ENCODE measurements at regions not wholly inside any gene's neighbourhood (a gene's known extent, or its start where the extent isn't known, plus 50 kb on each side); places are given as distances from the start of the nearest gene placed in this dataset.
"Not testable (repeated sequence)": the region's sequence is repeated elsewhere in the genome, so short reads cannot be mapped to it uniquely, and the experiment has no call there.

DNA sequence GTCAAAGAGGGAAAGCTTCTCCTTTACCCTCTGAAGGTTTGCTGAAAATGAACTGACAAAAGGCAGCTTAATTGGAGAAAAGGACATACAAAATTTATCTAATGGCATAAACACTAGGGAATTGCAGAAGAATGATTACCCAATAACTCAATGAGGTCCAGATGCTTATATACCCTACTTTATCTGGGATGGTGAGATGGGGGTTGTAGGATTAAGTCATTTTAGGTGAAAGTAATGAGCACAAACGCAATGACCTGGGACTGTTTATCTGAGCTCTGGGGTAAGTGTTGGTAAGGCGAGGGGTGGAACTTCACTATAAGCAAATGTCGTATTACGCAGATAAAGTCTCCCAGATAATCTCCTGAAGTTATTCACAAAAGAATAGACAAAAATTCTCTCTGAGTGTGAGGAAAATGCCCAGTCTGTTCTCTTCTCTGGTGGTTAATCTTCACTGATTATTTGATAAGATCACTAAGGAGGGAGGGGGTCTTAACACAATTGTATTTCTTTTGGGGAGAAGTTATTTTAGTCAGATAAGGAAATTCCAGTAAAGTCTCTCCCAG lies 1067.8 kb downstream of the DNAJB9 start:
- DNase-seq (ENCODE audit: low read depth): no peak

- DNase-seq (ENCODE audit: low read depth): no peak
Measured at GRCh38 chr7:109638321-109638720, 1068.6 kb downstream of the DNAJB9 start.

- DNase-seq (ENCODE audit: low read depth): no peak
Measured at GRCh38 chr7:109639561-109639960, 1069.9 kb downstream of the DNAJB9 start.

DNA sequence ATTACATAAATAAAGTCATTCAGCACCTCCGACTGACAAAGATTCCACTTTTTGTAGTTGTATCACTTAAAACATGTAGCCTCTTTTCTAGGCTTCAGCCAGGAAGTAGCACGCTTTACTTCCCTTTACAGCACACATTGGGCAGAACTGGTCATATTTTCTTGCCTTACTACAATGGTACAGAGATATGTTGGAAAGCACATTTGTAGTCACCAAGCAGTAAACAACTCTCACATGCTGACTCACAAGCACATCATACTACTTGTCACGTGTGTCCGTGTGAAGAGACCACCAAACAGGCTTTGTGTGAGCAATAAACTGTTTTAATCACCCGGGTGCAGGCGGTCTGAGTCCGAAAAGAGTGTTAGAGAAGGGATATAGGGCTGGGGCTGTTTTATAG lies 1071.8 kb downstream of the DNAJB9 start:
- no peak for DNase-seq (ENCODE audit: low read depth)

GRCh38 chr7:109646124-109646523 lies 1076.5 kb downstream of the DNAJB9 start:
- DNase-seq (ENCODE audit: low read depth): no peak

DNA sequence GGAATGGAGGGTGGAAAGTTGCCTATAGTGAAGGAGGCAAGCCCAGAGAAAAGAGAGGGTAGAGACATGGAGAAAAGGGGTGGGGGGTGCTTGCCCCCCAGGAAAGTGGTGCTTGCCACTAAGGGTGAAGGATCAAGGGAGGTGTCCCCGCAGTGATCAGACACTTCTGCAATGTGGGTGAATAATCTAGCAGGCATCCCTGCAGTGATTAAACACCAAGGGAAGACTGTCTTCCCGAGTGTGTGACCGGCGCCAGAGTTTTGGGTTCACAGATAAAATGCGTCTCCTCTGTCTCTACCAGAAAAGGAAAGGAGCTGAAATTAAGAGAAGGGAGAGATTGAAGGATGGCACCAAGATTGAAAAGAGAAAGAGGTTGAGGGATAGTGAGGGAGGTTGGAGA lies 1076.9 kb downstream of the DNAJB9 start:
- not testable (repeated sequence) for DNase-seq (ENCODE audit: low read depth)

DNA sequence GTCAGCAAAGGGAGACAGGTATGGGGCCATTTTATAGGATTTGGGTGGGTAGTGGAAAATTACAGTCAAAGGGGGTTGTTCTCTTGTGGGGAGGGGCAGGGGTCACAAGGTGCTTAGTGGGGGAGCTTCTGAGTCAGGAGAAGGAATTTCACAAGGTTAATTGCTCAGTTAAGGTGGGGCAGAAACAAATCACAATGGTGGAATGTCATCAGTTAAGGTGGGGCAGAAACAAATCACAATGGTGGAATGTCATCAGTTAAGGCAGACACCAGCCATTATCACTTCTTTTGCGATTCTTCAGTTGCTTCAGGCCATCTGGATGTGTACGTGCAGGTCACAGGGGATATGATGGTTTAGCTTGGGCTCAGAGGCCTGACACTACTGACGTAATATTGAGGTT lies 1077.6 kb downstream of the DNAJB9 start:
- not testable (repeated sequence) for DNase-seq (ENCODE audit: low read depth)

- no peak for DNase-seq (ENCODE audit: low read depth)
Measured at GRCh38 chr7:109659261-109659660, 1089.6 kb downstream of the DNAJB9 start.

DNA sequence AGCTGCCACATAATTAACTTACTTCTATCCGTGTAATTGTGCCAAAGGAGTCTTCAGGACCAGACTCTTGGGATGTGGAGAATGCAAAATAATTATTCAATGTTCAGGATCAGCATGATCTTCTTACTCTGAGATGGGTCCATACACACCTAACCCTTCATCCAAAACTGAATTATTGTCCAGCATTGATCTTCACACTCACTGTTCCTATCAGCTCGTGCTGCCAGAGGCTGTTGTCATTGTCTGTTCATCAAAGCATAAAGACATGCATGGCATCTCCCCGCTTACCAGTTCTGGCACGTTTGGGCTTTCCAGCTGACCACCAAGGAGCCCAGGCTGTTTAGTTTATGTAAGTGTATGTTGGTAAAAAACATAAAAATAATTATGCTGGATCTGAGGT lies 1090.7 kb downstream of the DNAJB9 start:
- DNase-seq (ENCODE audit: low read depth): no peak

DNA sequence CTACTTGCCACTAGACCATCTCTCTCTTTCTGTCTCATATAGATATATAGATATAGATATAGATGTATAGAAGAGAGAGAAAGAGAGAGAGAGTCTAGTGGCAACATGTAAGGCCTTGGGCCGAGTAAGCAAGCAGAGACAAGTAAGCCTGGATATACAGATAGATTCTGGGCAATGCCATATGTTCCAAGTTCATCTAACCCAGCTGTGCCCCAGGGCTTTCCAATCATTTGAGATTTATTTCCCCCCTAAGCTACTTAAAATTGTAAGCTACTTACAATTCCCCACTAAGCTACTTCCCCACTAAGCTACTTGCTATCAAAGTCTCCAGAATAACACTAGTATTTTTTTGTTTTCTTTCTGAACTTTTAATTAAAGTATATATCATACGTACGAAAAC lies 1094.1 kb downstream of the DNAJB9 start:
- no peak for DNase-seq (ENCODE audit: low read depth)

DNA sequence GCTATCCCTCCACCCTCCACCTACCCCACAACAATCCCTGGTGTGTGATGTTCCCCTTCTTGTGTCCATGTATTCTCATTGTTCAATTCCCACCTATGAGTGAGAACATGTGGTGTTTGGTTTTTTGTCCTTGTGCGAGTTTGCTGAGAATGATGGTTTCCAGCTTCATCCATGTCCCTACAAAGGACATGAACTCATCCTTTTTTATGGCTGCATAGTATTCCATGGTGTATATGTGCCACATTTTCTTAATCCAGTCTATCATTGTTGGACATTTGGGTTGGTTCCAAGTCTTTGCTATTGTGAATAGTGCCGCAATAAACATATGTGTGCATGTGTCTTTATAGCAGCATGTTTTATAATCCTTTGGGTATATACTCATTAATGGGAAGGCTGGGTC lies 1117.6 kb downstream of the DNAJB9 start:
- not testable (repeated sequence) for DNase-seq (ENCODE audit: low read depth)

GRCh38 chr7:109692613-109693012 lies 1122.9 kb downstream of the DNAJB9 start:
- not testable (repeated sequence) for DNase-seq (ENCODE audit: low read depth)

DNA sequence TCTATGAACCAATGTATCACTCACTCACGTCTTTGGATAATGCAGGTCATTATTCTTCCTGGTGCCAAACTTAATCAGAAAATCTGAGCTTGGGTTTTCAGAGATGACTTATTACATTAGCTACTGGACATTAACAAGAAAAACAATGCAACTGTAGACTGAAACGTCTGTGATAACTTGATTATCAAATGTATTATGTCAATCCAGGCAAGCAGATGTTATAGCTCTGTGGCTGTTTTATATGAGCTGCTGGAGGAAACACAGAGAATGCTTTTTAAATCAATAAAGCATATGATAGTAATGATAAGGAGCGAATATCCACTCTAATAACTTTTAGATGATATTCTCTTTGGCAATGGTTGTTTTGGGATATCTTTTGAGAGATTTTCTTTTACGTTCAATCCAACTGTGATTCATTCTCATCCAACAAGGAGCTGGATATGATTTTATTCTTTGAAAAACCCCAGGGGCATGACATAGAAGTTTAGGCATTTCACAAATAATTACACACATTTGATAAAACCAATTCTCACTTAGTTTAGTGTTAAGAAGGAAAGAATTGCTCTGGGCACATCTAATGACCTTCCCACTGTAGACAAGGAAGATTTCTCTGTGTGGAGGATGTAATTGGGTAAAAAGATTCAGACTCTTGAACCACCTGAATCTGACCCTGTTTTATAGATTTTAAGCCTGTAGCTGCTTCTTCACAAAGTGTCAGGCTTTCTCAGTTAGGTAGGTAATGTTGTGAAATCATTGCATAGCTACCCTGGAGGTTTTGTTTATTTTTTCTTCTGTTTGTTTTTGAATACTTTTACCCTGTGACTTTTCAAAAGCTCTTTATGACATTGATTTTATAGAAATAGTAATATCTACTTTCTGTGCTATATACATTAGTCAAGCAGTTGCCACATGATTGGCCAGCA lies 1124.7 kb downstream of the DNAJB9 start:
- no peak for DNase-seq (ENCODE audit: low read depth)

DNA sequence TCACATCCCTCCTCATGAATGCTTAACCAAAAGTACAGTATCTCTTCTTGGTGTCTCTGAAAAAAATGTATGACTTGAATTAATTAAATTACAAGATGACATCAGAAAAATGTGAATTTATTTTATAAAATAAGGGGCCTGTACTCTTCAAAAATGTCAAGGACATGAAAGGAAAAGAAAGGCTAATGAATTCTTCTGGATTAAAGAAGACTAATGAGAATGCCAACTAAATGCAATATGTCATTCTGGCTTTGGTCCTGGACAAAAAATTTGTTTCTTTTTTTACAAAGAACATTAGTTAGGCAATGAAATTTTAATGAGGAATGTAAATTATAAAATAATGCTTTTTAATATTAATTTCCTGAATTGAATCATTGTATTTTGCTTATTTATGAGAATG lies 1125.7 kb downstream of the DNAJB9 start:
- DNase-seq (ENCODE audit: low read depth): no peak

- DNase-seq (ENCODE audit: low read depth): no peak
Measured at GRCh38 chr7:109696723-109697122, 1127.0 kb downstream of the DNAJB9 start.

- no peak for DNase-seq (ENCODE audit: low read depth)
Measured at GRCh38 chr7:109699661-109700060, 1130.0 kb downstream of the DNAJB9 start.

DNA sequence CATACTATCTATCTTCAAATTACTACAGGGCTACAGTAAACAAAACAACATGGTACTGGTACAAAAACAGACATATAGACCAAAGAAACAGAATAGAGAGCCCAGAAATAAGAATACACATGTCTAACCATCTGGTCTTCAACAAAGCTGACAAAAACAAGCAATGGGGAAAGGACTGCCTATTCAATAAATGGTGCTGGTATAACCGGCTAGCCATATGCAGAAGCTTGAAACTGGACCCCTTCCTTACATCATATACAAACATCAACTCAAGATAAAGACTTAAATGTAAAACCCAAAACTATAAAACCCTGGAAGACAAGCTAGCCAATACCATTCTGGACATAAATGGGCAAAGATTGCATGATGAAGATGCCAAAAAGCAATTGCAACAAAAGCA lies 1143.7 kb downstream of the DNAJB9 start:
- DNase-seq (ENCODE audit: low read depth): no peak

DNA sequence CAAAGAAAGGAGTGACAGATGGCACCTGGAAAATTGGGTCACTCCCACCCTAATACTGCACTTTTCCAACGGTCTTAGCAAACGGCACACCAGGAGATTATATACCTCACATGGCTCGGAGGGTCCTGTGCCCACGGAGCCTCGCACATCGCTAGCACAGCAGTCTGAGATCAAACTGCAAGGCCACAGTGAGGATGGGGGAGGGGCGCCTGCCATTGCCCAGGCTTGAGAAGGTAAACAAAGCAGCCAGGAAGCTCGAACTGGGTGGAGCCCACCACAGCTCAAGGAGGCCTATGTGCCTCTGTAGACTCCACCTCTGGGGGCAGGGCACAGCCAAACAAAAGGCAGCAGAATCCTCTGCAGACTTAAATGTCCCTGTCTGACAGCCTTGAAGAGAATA lies 1149.7 kb downstream of the DNAJB9 start:
- not testable (repeated sequence) for DNase-seq (ENCODE audit: low read depth)

DNA sequence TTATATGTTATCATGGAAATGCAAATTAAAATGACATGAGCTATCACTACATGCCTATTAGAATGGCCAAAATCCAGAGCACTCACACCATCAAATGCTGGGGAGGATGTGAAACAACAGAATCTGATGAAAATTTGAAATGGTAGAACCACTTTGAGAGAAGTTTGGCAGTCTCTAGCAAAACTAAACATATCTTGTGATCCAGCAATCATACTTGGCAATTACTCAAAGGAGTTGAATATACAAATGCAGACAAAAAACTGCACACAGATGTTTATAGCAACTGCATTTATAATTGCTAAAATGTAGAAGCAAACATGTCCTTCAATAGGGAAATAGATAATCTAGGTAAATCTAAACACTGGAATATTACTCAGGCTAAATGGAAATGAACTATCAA lies 1164.9 kb downstream of the DNAJB9 start:
- DNase-seq (ENCODE audit: low read depth): no peak

DNA sequence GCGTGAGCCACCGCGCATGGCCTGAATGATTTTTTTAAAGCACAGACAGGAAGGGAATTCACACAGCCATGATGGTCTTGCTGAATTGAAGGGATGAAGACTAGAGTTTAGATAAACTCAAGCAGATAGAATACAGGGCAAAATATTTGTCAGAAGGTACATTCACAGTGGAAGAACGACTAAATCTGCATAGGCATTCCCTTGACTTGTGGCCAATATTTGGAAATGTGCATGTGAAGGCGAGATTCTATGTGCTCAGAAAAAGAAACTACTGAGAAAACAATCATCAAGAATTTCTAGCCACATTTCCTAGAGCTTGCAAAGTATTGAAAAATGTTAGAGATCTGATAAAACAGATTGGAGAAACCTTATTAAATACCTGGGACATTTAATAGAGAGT lies 1166.2 kb downstream of the DNAJB9 start:
- no peak for DNase-seq (ENCODE audit: low read depth)

GRCh38 chr7:109745677-109746410 lies 1176.2 kb downstream of the DNAJB9 start:
- no peak for DNase-seq (ENCODE audit: low read depth)

- no peak for DNase-seq (ENCODE audit: low read depth)
Measured at GRCh38 chr7:109751241-109751640, 1181.6 kb downstream of the DNAJB9 start.

- DNase-seq (ENCODE audit: low read depth): no peak
Measured at GRCh38 chr7:109752068-109752467, 1182.4 kb downstream of the DNAJB9 start.

Measured in GM04503 (cell line).